ENCODE measurements at regions not wholly inside any gene's neighbourhood (a gene's known extent, or its start where the extent isn't known, plus 50 kb on each side); places are given as distances from the start of the nearest gene placed in this dataset.
"Not testable (repeated sequence)": the region's sequence is repeated elsewhere in the genome, so short reads cannot be mapped to it uniquely, and the experiment has no call there.

GRCh38 chr9:17846948-17847655, 268.2 kb downstream of the SH3GL2 start:
- DNase-seq, result no peak

- no peak for DNase-seq
Observed at GRCh38 chr9:17847908-17848307, 269.0 kb downstream of the SH3GL2 start.

DNA sequence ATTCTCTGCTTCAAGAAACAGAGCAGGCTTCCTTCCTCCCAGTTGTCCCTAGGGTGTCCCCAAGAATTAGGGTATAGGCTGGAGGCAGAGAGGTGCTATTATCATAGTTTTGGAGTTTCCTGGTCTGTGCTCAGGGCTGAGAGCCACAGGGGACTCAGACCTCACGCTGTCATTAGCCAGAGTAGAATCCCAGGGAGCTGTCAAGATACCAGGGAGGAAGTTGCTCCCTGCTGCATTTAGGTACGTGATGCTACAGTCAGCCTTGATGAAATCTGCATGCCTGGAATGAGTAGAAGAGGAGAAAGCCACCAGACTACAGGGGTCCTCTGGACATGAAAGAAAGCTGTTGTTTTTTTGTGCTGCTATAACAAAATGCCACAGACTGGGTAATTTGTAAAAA, 273.2 kb downstream of the SH3GL2 start:
- DNase-seq, result no peak

GRCh38 chr9:17854487-17854886, 275.6 kb downstream of the SH3GL2 start:
- DNase-seq, result no peak

- DNase-seq, result no peak
Observed at GRCh38 chr9:17856995-17857394, 278.1 kb downstream of the SH3GL2 start.

- no peak for DNase-seq
Observed at GRCh38 chr9:17859228-17859627, 280.4 kb downstream of the SH3GL2 start.

- no peak for DNase-seq
Observed at GRCh38 chr9:17859987-17860386, 281.1 kb downstream of the SH3GL2 start.

DNA sequence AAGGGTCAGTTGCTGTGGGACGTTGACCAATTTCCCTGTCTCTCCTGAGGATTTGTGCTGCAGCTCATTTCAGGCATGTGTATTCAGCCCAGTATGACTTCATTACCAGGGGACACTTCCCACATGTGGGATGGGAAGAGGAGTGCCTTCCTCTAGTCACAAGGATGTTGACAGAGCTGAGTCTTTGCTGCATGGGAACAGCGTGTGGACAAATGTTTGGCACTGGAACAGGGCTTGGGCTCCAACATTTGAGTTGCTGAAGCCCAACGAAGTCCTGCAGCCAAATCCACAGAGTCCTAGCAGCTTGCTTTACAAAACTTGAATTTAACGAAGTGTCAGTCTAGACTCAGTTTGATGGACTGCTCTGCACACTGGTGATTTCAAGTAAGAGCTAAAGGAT, 283.2 kb downstream of the SH3GL2 start:
- no peak for DNase-seq

DNA sequence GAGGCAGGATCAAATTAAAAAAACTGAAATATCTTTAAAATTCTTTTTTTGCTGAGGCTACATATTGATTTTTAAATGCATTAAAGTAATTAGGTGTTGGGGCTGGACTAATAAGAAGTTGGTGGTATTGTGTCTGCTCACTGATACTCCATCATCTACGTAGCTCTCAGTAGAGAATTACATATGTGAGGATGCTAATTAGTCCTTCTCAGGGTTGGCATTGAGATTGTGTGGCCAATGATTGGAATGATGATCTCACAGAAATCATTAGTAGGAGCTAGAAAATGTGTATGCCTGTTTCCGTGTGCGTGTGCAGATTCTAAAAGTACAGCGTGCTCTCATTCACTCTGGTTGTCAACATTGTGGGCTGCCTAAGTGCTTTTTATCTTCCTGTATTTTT, 283.8 kb downstream of the SH3GL2 start:
- no peak for DNase-seq

DNA sequence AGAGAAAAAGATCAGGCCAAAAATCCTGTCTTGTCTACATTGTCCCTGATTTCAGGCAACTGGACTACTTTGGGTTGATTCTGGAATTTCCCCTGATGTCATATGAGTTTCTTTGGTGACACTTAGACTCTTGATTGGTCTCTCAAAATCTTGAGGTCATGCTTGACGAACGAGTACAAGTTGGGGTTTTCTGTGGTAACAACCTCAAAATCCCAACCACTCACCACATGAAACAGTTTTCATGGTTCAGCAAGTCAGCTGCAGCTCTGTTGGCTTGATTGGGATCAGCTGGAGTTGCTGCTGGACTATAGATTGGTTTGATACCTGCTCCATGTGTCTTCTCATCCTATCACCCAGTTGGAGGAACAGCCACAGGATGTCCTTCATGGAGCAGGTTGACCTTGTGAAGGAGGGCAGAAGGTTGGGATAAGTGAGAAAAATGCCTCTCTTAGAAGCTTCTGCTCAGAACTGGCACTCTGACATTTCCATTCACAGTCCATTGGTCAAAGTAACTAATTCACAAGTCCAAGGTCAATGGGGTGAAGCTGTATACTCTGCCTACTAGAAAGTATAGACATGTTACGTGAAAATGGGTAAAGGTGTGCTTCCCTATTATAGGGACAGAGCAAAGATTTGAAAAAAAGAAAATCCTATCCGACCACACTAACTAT, 284.5 kb downstream of the SH3GL2 start:
- no peak for DNase-seq

GRCh38 chr9:17863924-17864323, 285.1 kb downstream of the SH3GL2 start:
- no peak for DNase-seq

GRCh38 chr9:17864951-17865350, 286.1 kb downstream of the SH3GL2 start:
- DNase-seq, result no peak

DNA sequence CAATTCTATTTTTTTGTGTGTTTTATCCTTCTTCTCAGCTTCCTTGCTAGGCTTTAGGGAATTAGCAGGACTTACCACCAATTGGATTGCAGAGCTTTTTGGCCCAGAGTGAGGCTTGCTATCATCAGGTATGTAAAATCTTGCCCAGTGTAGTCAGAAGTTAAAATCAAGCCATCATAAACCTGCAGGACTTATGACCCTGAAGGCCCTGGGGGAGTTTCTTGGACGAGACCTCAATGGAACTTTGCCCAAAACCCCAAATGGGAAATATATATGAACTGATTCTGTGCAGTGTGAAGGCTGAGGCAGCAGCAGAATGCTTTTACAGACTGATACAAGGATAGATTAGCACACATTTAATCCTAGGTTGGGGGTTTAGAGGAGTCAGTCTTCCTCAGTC, 287.0 kb downstream of the SH3GL2 start:
- DNase-seq, result no peak

GRCh38 chr9:17870722-17871121, 291.9 kb downstream of the SH3GL2 start:
- no peak for DNase-seq

DNA sequence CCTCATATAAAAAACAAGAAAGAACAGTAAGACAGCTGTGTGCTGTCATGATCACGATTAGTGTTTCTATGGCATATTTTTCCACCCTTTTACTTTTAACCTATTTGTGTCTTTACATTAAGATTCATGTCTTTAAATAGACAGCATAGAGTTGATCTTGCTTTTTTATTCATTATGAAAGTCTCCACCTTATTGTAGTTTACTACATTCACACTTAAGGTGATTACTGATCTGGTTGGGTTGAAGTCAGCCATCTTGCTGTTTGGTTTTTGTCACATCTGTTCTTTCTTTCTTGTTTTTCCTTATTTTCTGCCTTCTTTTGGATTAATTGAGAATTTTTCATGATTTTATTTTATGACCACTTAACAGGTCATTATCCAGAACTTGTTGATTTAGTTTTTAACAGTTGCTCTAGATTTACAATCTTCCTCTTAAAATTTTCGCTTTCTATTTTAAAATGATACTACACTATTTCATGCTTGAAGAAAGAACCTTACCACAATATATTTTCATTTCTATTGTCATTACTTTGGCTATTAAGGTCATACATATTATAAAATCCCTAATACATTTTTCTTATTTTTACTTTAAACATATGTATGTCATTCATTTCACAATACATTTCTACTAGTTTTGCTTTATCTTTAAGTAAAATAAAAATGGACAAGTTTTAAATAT, 292.5 kb downstream of the SH3GL2 start:
- DNase-seq, result no peak

DNA sequence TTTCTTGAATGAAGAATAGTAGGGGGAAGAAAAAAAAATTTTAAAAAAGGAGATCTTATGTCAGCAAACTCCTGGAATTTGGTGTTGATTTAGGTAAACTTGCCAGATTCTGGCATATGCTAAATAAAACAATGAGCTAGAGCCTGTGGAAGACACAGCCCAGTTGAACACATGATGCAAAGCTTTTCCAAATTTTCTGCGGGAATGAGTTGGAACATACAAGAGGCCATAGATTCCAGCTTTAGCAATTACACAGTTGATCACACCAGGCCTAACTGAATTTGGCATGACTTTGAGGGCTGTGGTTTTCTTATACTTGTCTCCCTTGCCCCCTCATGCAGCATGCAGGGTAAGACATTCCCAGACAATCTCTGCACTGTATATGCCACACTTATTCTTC, 297.0 kb downstream of the SH3GL2 start:
- no peak for DNase-seq

GRCh38 chr9:17876687-17877086, 297.8 kb downstream of the SH3GL2 start:
- DNase-seq, result no peak

- DNase-seq, result no peak
Observed at GRCh38 chr9:17878810-17879370, 300.0 kb downstream of the SH3GL2 start.

GRCh38 chr9:17881371-17881770, 302.5 kb downstream of the SH3GL2 start:
- no peak for DNase-seq

GRCh38 chr9:17882688-17883594, 304.1 kb downstream of the SH3GL2 start:
- no peak for DNase-seq

GRCh38 chr9:17888066-17888465, 309.2 kb downstream of the SH3GL2 start:
- no peak for DNase-seq

- DNase-seq, result not testable (repeated sequence)
Observed at GRCh38 chr9:17888964-17889363, 310.1 kb downstream of the SH3GL2 start.
